Lower leg skin (tissue), 4 donors: ENCODE measurements at regions not wholly inside any gene's neighbourhood (a gene's known extent, or its start where the extent isn't known, plus 50 kb on each side); places are given as distances from the start of the nearest gene placed in this dataset.
A peak's percentile ranks its signal among the peaks of the same experiment; 100 is the strongest.

Experiments
- DNase-seq, 2 donors: peaks; one replicate each; pipeline ENCODE4 v3.0.0-alpha.2; 2019; ENCODE audit warnings: low spot score in 2 of 2
- H3K4me3 ChIP-seq: fragments of 200-600 bp; sonication (generic); 2 replicates; pipeline ENCODE4 v1.5.1; 2017; ENCODE audit warnings: mild to moderate bottlenecking, low read depth; ENCODE audit not compliant: poor library complexity, severe bottlenecking
- POLR2A ChIP-seq, 2 donors: fragments of 450-650 bp; IDR thresholded peaks; one replicate each; pipeline ENCODE4 v1.6.1; 2016 to 2017; ENCODE audit warnings: antibody characterized with exemption in 2 of 2, mild to moderate bottlenecking in 1 of 2, moderate library complexity in 1 of 2
- WGBS, 2 donors: methylation state at CpG; one replicate each; pipeline ENCODE4 v1.1.5; 2018; 5-methylcytosine and 5-hydroxymethylcytosine counted together
- intact Hi-C: fragments of 100-400 bp; cut with DNase I; formaldehyde crosslinking; loops from one replicate; pipeline ENCODE4 v1.15.0; 2023; ENCODE audit warnings: low total_unique reads
- TF ChIP-seq, protein P1 (sequence below), 3 donors: fragments of 450-650 bp; IDR thresholded peaks; one replicate each; pipeline ENCODE4 v1.5.1; 2016; ENCODE audit warnings: antibody characterized with exemption in 3 of 3, mild to moderate bottlenecking in 3 of 3, moderate library complexity in 2 of 3

DNA sequence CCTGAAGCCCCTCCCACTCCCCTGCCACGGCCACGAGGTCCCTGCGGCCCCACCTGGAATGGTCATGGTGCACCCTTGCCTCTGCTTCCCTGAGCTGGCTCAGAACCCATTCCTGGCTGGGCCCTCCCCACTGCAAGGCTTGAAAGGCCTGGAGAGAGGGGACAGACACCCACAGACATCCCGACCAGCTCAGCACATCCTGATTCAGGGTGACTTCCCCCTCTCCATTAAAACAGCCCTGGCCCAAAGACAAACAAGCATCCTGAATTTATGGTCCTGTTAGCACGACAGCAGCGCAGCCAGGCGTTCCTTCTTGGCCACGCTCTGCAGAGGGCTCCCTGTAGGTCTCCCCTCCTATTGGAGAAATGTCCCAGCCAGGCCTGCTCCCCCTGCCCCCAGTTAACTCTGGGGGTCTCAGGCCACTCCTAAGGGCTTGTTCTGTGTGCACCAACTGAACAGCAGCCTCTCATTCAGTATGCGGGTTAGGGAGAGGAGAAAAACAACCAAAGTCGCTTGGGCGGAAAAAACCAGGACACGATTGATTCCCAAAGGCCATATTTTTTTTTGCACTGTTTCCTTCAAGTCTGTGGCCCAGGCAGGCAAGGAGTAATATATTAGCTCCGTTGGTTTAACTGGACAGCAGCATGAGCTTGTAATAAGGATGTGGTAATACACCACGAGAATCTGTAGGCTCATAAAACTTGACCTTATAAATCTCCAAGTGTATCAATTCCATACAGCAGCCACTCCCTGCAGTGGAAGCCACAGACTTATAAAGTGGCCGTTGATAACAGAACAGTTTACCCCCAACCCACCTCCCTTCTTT lies 106.7 kb upstream of the MSX1 start:
- WGBS, 2 donors, result 51 to 55% methylated on average over 15 of the region's 15 CpGs
- intact Hi-C loops, result no loop called here
- TF ChIP-seq POLR2A (IDR thresholded peaks at IDR 0.05), result no peak
- TF ChIP-seq, protein P1, sequence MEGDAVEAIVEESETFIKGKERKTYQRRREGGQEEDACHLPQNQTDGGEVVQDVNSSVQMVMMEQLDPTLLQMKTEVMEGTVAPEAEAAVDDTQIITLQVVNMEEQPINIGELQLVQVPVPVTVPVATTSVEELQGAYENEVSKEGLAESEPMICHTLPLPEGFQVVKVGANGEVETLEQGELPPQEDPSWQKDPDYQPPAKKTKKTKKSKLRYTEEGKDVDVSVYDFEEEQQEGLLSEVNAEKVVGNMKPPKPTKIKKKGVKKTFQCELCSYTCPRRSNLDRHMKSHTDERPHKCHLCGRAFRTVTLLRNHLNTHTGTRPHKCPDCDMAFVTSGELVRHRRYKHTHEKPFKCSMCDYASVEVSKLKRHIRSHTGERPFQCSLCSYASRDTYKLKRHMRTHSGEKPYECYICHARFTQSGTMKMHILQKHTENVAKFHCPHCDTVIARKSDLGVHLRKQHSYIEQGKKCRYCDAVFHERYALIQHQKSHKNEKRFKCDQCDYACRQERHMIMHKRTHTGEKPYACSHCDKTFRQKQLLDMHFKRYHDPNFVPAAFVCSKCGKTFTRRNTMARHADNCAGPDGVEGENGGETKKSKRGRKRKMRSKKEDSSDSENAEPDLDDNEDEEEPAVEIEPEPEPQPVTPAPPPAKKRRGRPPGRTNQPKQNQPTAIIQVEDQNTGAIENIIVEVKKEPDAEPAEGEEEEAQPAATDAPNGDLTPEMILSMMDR (IDR thresholded peaks at IDR 0.05), result no peak
- H3K4me3 ChIP-seq, result no peak overlapping the region
- DNase-seq, result peak in 1 of 2 donors; percentile 45

GRCh38 chr4:4752025-4752424 lies 107.4 kb upstream of the MSX1 start:
- TF ChIP-seq, protein P1 (IDR thresholded peaks at IDR 0.05), result no peak
- no peak for TF ChIP-seq POLR2A (IDR thresholded peaks at IDR 0.05)
- WGBS, 2 donors, result 51 to 62% methylated on average over 12 of the region's 12 CpGs
- no peak overlapping the region for H3K4me3 ChIP-seq
- peak in 1 of 2 donors; percentile 59 for DNase-seq
- intact Hi-C loops, result no loop called here

- no peak for DNase-seq
- intact Hi-C loops, result no loop called here
- TF ChIP-seq, protein P1 (IDR thresholded peaks at IDR 0.05), result no peak
- no peak for TF ChIP-seq POLR2A (IDR thresholded peaks at IDR 0.05)
- no peak overlapping the region for H3K4me3 ChIP-seq
- WGBS, 2 donors, result 67 to 69% methylated on average over 7 of the region's 7 CpGs
These were observed 109.3 kb upstream of the MSX1 start for GRCh38 chr4:4750187-4750586.

DNA sequence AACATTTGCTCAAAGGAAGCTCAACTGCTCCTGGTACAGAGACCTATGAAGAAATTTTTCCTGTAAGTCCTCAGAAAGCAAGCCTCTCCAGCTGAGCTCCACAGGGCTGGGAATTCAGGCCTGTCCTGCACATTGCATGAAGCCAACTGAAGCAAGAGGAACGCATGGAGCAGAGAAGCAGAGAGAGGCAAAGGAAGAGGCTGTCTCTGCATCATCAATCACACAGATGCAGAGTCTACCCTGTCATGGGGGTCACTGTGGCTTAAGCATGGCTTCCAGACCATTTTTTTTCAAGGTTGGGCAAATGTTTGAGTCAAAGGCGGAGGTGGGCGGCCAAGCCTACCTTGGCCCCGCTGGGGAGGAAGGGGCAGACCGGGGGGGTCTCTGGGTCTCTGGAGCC lies 110.3 kb upstream of the MSX1 start:
- no peak overlapping the region for H3K4me3 ChIP-seq
- no peak for DNase-seq
- WGBS, 2 donors, result 86 to 88% methylated on average over 5 of the region's 5 CpGs
- TF ChIP-seq, protein P1 (IDR thresholded peaks at IDR 0.05), result no peak
- TF ChIP-seq POLR2A (IDR thresholded peaks at IDR 0.05), result no peak
- intact Hi-C loops, result no loop called here

DNA sequence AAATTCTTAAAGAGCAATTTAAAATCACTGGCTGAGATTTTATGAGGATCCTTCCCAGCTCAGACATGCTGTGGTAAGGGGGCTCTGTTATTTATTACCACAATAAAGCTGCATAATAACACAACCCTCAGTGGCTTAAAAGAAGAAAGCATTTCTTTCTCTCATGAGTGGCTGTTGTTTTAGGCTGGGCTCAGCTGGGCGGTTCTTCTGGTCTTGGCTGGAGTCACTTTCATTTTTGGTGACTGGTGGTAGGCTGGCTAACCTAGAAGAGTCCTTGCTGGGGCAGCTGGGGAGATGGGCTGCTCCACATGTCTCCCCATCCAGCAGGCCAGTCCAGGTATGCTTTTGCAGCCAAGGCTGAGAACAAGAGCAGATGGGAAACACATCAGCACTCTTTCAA lies 113.0 kb upstream of the MSX1 start:
- TF ChIP-seq, protein P1 (IDR thresholded peaks at IDR 0.05), result no peak
- TF ChIP-seq POLR2A (IDR thresholded peaks at IDR 0.05), result no peak
- H3K4me3 ChIP-seq, result no peak overlapping the region
- no peak for DNase-seq
- 81 to 89% methylated on average over 1 of the region's 1 CpG for WGBS, 2 donors
- intact Hi-C loops, result no loop called here

DNA sequence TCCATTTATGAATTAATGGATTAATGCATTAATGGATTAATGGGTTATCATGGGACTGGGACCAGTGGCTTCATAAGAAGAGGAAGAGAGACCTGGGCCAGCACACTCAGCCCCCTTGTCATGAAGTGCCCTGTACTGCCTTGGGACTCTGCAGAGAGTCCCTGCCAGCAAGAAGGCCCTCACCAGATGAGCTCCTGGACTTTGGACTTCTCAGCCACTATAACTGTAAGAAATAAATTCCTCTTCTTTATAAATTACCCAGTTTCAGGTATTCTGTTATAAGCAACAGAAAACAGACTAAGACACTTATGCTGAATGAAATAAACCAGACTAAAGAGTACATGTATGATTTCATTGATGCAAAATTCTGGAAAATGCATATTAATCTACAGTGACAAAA lies 119.4 kb upstream of the MSX1 start:
- intact Hi-C loops, result no loop called here
- TF ChIP-seq POLR2A (IDR thresholded peaks at IDR 0.05), result no peak
- TF ChIP-seq, protein P1 (IDR thresholded peaks at IDR 0.05), result no peak
- no peak overlapping the region for H3K4me3 ChIP-seq

More for the DNA sequence above, 119.4 kb upstream of the MSX1 start:
- no peak for DNase-seq
